ENCODE measurements at regions not wholly inside any gene's neighbourhood (a gene's known extent, or its start where the extent isn't known, plus 50 kb on each side); places are given as distances from the start of the nearest gene placed in this dataset.

DNA sequence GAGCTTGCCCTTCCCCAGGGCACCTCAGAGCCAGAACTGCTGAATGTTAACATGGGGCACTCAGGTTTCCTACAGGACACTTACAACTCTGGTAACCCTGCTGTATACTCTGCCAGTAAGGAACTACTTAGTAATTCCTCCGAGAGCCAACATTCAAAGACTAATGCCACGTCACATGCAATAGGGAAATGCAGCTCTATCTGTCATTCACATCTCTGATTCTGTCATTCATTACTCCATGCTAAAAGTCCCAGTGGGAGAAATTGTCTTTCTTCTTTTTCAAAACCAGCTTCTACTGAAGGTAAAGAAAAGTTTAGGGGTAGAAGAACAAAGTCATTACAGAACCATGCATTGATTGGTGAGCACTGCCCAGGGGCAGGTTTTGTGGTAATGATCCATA is 189.2 kb downstream of the DAD1 start:
- Histone ChIP-seq H3K9me3 (ENCODE audit: control insufficient read depth, low read depth, low read length) (no peaks in the 10 kb centered on the region), H3K4me1 (ENCODE audit: control insufficient read depth, insufficient read depth, low read length) (no peaks in the 10 kb centered on the region), H3K27me3 (ENCODE audit: control insufficient read depth, insufficient read depth, low read length) (peaks cover 2% of the 10 kb centered on the region), H3K4me3 (ENCODE audit: low read length) (no peak overlapping the region), H3K36me3 (ENCODE audit: control insufficient read depth, insufficient read depth, low read length) (no peaks in the 10 kb centered on the region), H3K27ac (ENCODE audit: low read length) (no peak overlapping the region)
- no CpG with 5 or more reads among the region's 2 CpGs for WGBS (ENCODE audit: insufficient coverage, low lambda C conversion rate)
- DNase-seq: no peak

DNA sequence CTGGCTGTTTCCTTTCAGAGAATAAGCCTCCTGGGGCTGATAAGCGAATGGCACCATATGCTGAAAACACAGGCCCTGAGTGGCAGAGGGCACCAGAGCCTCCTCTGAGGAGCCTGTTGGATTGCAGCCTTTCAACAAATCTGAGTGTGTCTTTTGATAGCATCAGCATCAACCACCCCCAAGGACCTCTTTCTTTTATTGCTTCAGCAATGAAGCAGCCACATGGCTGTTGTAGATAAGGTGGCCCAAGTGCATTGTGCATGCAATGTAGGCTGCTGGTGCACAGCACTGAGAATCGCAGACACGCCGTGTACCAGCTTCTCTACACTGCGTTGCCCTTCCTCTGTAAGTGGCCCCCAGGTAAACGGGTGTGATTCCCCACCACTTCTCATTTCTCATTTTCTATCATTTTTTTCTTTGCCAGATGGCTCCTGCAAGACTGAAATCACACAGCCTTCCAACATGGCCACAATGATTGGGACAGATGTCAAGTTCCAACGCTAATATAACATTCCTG is 191.7 kb downstream of the DAD1 start:
- Histone ChIP-seq H3K27ac (ENCODE audit: low read length) (no peak overlapping the region), H3K36me3 (ENCODE audit: control insufficient read depth, insufficient read depth, low read length) (no peaks in the 10 kb centered on the region), H3K4me1 (ENCODE audit: control insufficient read depth, insufficient read depth, low read length) (no peaks in the 10 kb centered on the region), H3K4me3 (ENCODE audit: low read length) (no peak overlapping the region), H3K27me3 (ENCODE audit: control insufficient read depth, insufficient read depth, low read length) (peaks cover 2% of the 10 kb centered on the region), H3K9me3 (ENCODE audit: control insufficient read depth, low read depth, low read length) (no peaks in the 10 kb centered on the region)
- 80% methylated on average over 1 of the region's 7 CpGs for WGBS (ENCODE audit: insufficient coverage, low lambda C conversion rate)
- no peak for DNase-seq

GRCh38 chr14:22395803-22396202 is 193.2 kb downstream of the DAD1 start:
- DNase-seq: no peak
- no peaks in the 10 kb centered on the region for H3K4me1 ChIP-seq (ENCODE audit: control insufficient read depth, insufficient read depth, low read length)
- H3K27me3 ChIP-seq (ENCODE audit: control insufficient read depth, insufficient read depth, low read length): peaks cover 2% of the 10 kb centered on the region
- no peaks in the 10 kb centered on the region for H3K36me3 ChIP-seq (ENCODE audit: control insufficient read depth, insufficient read depth, low read length)
- no peak overlapping the region for H3K4me3 ChIP-seq (ENCODE audit: low read length)
- H3K9me3 ChIP-seq (ENCODE audit: control insufficient read depth, low read depth, low read length): no peaks in the 10 kb centered on the region
- WGBS (ENCODE audit: insufficient coverage, low lambda C conversion rate): no CpG with 5 or more reads among the region's 2 CpGs
- no peak overlapping the region for H3K27ac ChIP-seq (ENCODE audit: low read length)

DNA sequence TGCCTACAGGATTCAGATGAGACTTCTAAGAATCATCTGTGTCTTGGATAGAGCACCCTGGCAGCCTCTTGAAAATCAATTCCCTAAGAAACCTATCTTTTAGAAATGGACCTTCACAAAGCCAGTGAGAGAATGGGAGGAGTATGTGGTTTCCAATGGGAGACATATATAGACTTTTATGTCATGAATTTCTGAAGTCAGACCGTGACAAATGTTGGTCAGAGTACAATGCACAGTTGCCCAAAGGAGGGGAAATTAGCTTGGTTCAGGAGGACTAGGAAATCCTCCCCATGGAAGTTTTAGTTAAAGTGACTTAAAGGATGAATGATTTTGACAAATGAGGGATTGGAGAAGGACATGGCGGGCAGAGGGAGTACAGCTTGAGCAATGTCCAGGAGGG is 194.4 kb downstream of the DAD1 start:
- Histone ChIP-seq H3K9me3 (ENCODE audit: control insufficient read depth, low read depth, low read length) (no peaks in the 10 kb centered on the region), H3K27ac (ENCODE audit: low read length) (no peak overlapping the region), H3K36me3 (ENCODE audit: control insufficient read depth, insufficient read depth, low read length) (no peaks in the 10 kb centered on the region), H3K4me3 (ENCODE audit: low read length) (no peak overlapping the region), H3K4me1 (ENCODE audit: control insufficient read depth, insufficient read depth, low read length) (peaks cover 3% of the 10 kb centered on the region), H3K27me3 (ENCODE audit: control insufficient read depth, insufficient read depth, low read length) (peaks cover 2% of the 10 kb centered on the region)
- no peak for DNase-seq
- WGBS (ENCODE audit: insufficient coverage, low lambda C conversion rate): 100% methylated on average over 2 of the region's 2 CpGs

DNA sequence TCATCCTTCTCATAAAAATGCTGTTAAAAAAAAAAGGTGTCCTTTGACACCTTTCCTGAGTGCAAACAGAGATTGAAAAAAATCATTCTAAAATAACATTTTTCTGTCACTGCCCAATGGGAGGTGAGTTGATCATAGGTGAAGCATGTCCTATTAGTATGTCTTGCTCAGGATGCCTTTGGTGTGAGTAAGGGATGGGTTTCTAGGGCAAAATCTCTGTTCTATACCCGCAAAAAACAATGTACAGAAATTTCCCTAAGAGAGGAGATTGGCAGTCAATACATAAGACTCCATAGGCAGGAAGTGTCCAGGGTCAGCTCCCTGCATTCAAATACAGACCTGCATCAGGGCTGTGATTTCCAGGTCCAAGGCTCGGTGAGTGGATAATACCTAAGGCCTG is 195.2 kb downstream of the DAD1 start:
- WGBS (ENCODE audit: insufficient coverage, low lambda C conversion rate): no CpG with 5 or more reads among the region's 2 CpGs
- H3K9me3 ChIP-seq (ENCODE audit: control insufficient read depth, low read depth, low read length): no peaks in the 10 kb centered on the region
- no peak for DNase-seq
- H3K4me3 ChIP-seq (ENCODE audit: low read length): no peak overlapping the region
- H3K36me3 ChIP-seq (ENCODE audit: control insufficient read depth, insufficient read depth, low read length): no peaks in the 10 kb centered on the region
- peaks cover 2% of the 10 kb centered on the region for H3K27me3 ChIP-seq (ENCODE audit: control insufficient read depth, insufficient read depth, low read length)
- H3K27ac ChIP-seq (ENCODE audit: low read length): no peak overlapping the region
- peaks cover 3% of the 10 kb centered on the region for H3K4me1 ChIP-seq (ENCODE audit: control insufficient read depth, insufficient read depth, low read length)

GRCh38 chr14:22391908-22392565 is 197.0 kb downstream of the DAD1 start:
- Histone ChIP-seq H3K4me1 (ENCODE audit: control insufficient read depth, insufficient read depth, low read length) (peaks cover 3% of the 10 kb centered on the region), H3K27me3 (ENCODE audit: control insufficient read depth, insufficient read depth, low read length) (peaks cover 2% of the 10 kb centered on the region), H3K9me3 (ENCODE audit: control insufficient read depth, low read depth, low read length) (no peaks in the 10 kb centered on the region), H3K27ac (ENCODE audit: low read length) (no peak overlapping the region), H3K4me3 (ENCODE audit: low read length) (no peak overlapping the region), H3K36me3 (ENCODE audit: control insufficient read depth, insufficient read depth, low read length) (no peaks in the 10 kb centered on the region)
- DNase-seq: peak; percentile 18 to 36
- 100% methylated on average over 1 of the region's 7 CpGs for WGBS (ENCODE audit: insufficient coverage, low lambda C conversion rate)

DNA sequence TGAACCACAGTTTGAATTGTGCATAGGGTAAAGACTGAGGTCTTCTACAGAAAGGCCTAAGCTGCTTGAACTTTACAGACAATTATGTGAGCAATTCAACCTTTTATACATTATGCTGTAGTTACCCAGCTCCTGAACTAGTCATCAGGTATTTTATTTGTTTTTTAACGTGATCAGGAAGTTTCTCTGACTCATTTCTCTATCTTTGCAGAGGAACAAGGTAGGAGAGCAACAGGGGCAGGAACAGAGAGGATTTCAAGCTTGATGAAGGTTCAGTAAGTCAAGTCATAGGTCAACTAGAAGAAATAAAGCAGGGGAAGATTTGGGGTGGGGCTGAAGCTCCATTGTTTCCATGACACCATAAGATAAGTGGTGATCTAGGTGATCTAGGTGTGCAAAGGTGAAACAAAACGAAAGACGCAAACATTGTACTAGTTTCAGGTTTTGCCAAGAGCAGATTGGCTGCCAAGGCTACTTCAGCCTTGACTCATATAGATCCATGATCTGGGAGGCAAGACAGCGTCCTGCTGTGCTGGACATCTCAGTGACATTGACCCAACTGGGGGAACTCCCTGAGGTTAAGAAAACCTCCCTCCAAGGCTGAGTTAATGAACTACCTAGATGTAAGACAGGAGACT is 198.1 kb downstream of the DAD1 start:
- H3K4me3 ChIP-seq (ENCODE audit: low read length): no peak overlapping the region
- no peak overlapping the region for H3K27ac ChIP-seq (ENCODE audit: low read length)
- DNase-seq: peak; percentile 27 to 59
- H3K4me1 ChIP-seq (ENCODE audit: control insufficient read depth, insufficient read depth, low read length): peaks cover 3% of the 10 kb centered on the region
- H3K27me3 ChIP-seq (ENCODE audit: control insufficient read depth, insufficient read depth, low read length): peaks cover 2% of the 10 kb centered on the region
- no peaks in the 10 kb centered on the region for H3K9me3 ChIP-seq (ENCODE audit: control insufficient read depth, low read depth, low read length)
- WGBS (ENCODE audit: insufficient coverage, low lambda C conversion rate): 17% methylated on average over 1 of the region's 4 CpGs
- H3K36me3 ChIP-seq (ENCODE audit: control insufficient read depth, insufficient read depth, low read length): no peaks in the 10 kb centered on the region

GRCh38 chr14:22390195-22390594 is 198.8 kb downstream of the DAD1 start:
- no CpG with 5 or more reads among the region's 5 CpGs for WGBS (ENCODE audit: insufficient coverage, low lambda C conversion rate)
- Histone ChIP-seq H3K4me3 (ENCODE audit: low read length) (no peak overlapping the region), H3K4me1 (ENCODE audit: control insufficient read depth, insufficient read depth, low read length) (peaks cover 3% of the 10 kb centered on the region), H3K27ac (ENCODE audit: low read length) (no peak overlapping the region), H3K36me3 (ENCODE audit: control insufficient read depth, insufficient read depth, low read length) (no peaks in the 10 kb centered on the region), H3K9me3 (ENCODE audit: control insufficient read depth, low read depth, low read length) (no peaks in the 10 kb centered on the region), H3K27me3 (ENCODE audit: control insufficient read depth, insufficient read depth, low read length) (no peaks in the 10 kb centered on the region)
- no peak for DNase-seq

DNA sequence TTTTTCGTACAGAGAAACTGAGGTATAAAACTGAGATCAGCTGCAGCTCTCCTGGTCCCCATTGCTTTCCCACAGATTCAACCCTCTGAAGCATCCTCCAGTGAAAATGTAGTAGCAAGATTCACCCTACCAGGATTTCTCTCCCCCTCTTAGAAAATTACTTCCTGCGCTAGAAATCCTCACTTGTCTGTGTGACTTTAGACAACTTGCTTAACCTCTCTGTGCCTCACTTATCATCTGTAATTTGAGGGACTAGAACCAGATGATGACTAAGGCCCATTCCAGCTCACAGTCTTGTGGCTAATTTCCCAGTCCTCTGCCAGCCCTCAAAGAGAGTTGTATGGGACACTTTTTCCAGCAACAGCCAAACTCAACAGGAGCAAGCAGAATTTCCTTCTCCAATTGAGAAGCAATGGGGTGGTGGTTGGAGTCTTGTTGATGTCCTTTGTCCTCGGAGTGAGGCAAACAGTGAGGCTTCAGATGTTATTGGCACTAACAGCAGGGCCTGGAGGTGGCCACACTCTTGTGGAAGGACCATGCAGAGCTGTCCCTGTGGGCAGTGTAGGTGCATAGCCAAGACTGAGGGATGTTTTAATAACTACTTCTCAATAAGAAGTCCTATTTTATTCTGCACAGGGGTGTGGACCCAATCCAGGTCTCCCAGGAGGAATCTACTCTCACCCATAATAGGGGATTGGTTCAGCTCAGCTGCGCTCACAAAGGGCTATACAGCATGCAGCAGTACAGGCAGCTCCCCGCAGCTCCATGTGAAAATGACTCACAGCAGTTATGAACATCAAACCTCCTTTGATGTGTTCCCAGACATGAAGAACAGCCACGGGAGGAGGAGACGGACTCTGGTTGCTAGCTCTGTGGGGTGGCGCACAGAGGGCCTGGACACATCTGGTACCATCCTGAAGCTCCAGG is 200.1 kb downstream of the DAD1 start:
- peaks cover 3% of the 10 kb centered on the region for H3K4me1 ChIP-seq (ENCODE audit: control insufficient read depth, insufficient read depth, low read length)
- no CpG with 5 or more reads among the region's 8 CpGs for WGBS (ENCODE audit: insufficient coverage, low lambda C conversion rate)
- no peak overlapping the region for H3K4me3 ChIP-seq (ENCODE audit: low read length)
- no peak for DNase-seq
- H3K36me3 ChIP-seq (ENCODE audit: control insufficient read depth, insufficient read depth, low read length): no peaks in the 10 kb centered on the region
- H3K9me3 ChIP-seq (ENCODE audit: control insufficient read depth, low read depth, low read length): no peaks in the 10 kb centered on the region
- no peaks in the 10 kb centered on the region for H3K27me3 ChIP-seq (ENCODE audit: control insufficient read depth, insufficient read depth, low read length)
- H3K27ac ChIP-seq (ENCODE audit: low read length): no peak overlapping the region

GRCh38 chr14:22387776-22388241 is 201.2 kb downstream of the DAD1 start:
- Histone ChIP-seq H3K4me1 (ENCODE audit: control insufficient read depth, insufficient read depth, low read length) (peaks cover 3% of the 10 kb centered on the region), H3K36me3 (ENCODE audit: control insufficient read depth, insufficient read depth, low read length) (no peaks in the 10 kb centered on the region), H3K4me3 (ENCODE audit: low read length) (no peak overlapping the region), H3K27ac (ENCODE audit: low read length) (no peak overlapping the region), H3K9me3 (ENCODE audit: control insufficient read depth, low read depth, low read length) (no peaks in the 10 kb centered on the region), H3K27me3 (ENCODE audit: control insufficient read depth, insufficient read depth, low read length) (no peaks in the 10 kb centered on the region)
- no peak for DNase-seq
- 100% methylated on average over 1 of the region's 11 CpGs for WGBS (ENCODE audit: insufficient coverage, low lambda C conversion rate)
